CD14-positive monocyte (primary cell): ENCODE measurements at regions not wholly inside any gene's neighbourhood (a gene's known extent, or its start where the extent isn't known, plus 50 kb on each side); places are given as distances from the start of the nearest gene placed in this dataset.
"Not testable (repeated sequence)": the region's sequence is repeated elsewhere in the genome, so short reads cannot be mapped to it uniquely, and the experiment has no call there.

Source experiments
- DNase-seq, 3 donors: peaks; one replicate each; pipeline ENCODE4 v3.0.0-alpha.2; 2011 to 2022
- H2AFZ ChIP-seq: 2 replicates; pipeline ENCODE4 v1.6.0; 2012; ENCODE audit warnings: mild to moderate bottlenecking, low read depth, low read length, inconsistent platforms; ENCODE audit not compliant: insufficient read depth, poor library complexity, severe bottlenecking
- H3K27ac ChIP-seq, 2 donors: 1 replicate in 1 of 2; 2 replicates in 1 of 2; pipeline ENCODE4 v1.5.1; 2012 to 2013; ENCODE audit warnings: low read length in 2 of 2, control low read depth in 1 of 2, inconsistent platforms in 1 of 2, low read depth in 1 of 2, mild to moderate bottlenecking in 1 of 2
- H3K27me3 ChIP-seq, 2 donors: one replicate each; pipeline versions ENCODE4 v1.6.0 to v1.6.1; 2011 to 2013; ENCODE audit warnings: low read length in 2 of 2; ENCODE audit not compliant: control insufficient read depth in 2 of 2, insufficient read depth in 2 of 2
- H3K36me3 ChIP-seq, 2 donors: replicated peaks in 1 of 2; 1 replicate in 1 of 2; 2 replicates in 1 of 2; pipeline versions ENCODE4 v1.5.1 to v1.6.1; 2012 to 2013; ENCODE audit warnings: low read length in 2 of 2, control low read depth in 1 of 2, inconsistent platforms in 1 of 2, mild to moderate bottlenecking in 1 of 2; ENCODE audit not compliant: insufficient read depth in 2 of 2, control insufficient read depth in 1 of 2
- H3K4me1 ChIP-seq, 2 donors: 1 replicate in 1 of 2; 2 replicates in 1 of 2; pipeline versions ENCODE4 v1.5.1 to v1.6.1; 2012 to 2013; ENCODE audit warnings: low read length in 2 of 2, control low read depth in 1 of 2, inconsistent platforms in 1 of 2, mild to moderate bottlenecking in 1 of 2, moderate library complexity in 1 of 2; ENCODE audit not compliant: insufficient read depth in 2 of 2, control insufficient read depth in 1 of 2
- H3K4me2 ChIP-seq: replicated peaks from 2 replicates; pipeline ENCODE3; 2012; ENCODE audit warnings: low read length, moderate library complexity, mild to moderate bottlenecking; ENCODE audit not compliant: poor library complexity, severe bottlenecking; ENCODE audit errors: extremely low read depth
- H3K4me3 ChIP-seq, 3 experiments: fragments of 200-600 bp in 1 of 3; sonication (generic) in 1 of 3; replicated peaks in 1 of 3; 1 replicate in 2 of 3; 2 replicates in 1 of 3; pipeline ENCODE4 v1.5.1; 2011 to 2013; ENCODE audit warnings: low read length in 3 of 3, mild to moderate bottlenecking in 3 of 3, control low read depth in 2 of 3, low read depth in 2 of 3, inconsistent platforms in 1 of 3, moderate library complexity in 1 of 3
- H3K79me2 ChIP-seq: 2 replicates; pipeline ENCODE4 v1.6.0; 2012; ENCODE audit warnings: mild to moderate bottlenecking, control low read depth, inconsistent platforms, low read length, moderate library complexity; ENCODE audit not compliant: insufficient read depth
- H3K9ac ChIP-seq: 2 replicates; pipeline ENCODE4 v1.6.0; 2017; ENCODE audit warnings: low read length, mild to moderate bottlenecking; ENCODE audit not compliant: insufficient read depth, poor library complexity, severe bottlenecking
- H3K9me3 ChIP-seq, 2 donors: replicated peaks in 1 of 2; 1 replicate in 1 of 2; 2 replicates in 1 of 2; pipeline versions ENCODE4 v1.5.1 to v1.6.1; 2012 to 2013; ENCODE audit warnings: low read length in 2 of 2, control low read depth in 1 of 2; ENCODE audit not compliant: control insufficient read depth in 1 of 2, insufficient read depth in 1 of 2
- H4K20me1 ChIP-seq: 2 replicates; pipeline ENCODE4 v1.6.0; 2012; ENCODE audit warnings: mild to moderate bottlenecking, low read length, control low read depth, moderate library complexity; ENCODE audit not compliant: insufficient read depth
- H3K27ac Mint-ChIP-seq, 7 donors: one replicate each; pipeline ENCODE4 v1.8.0; 2020; ENCODE audit warnings: mild to moderate bottlenecking in 7 of 7, mixed read lengths in 7 of 7, moderate library complexity in 6 of 7, inconsistent platforms in 2 of 7
- H3K27me3 Mint-ChIP-seq, 3 donors: one replicate each; pipeline ENCODE4 v1.8.0; 2021 to 2022; ENCODE audit warnings: low read depth in 3 of 3, mild to moderate bottlenecking in 3 of 3, mixed read lengths in 3 of 3, moderate library complexity in 3 of 3, inconsistent platforms in 1 of 3
- H3K36me3 Mint-ChIP-seq, 2 donors: one replicate each; pipeline ENCODE4 v1.8.0; 2020; ENCODE audit warnings: mixed read lengths in 2 of 2, inconsistent platforms in 1 of 2, mild to moderate bottlenecking in 1 of 2
- H3K4me1 Mint-ChIP-seq: one replicate; pipeline ENCODE4 v1.8.0; 2020; ENCODE audit warnings: mild to moderate bottlenecking, mixed read lengths
- H3K4me3 Mint-ChIP-seq, 2 donors: one replicate each; pipeline ENCODE4 v1.8.0; 2020; ENCODE audit warnings: mild to moderate bottlenecking in 2 of 2, mixed read lengths in 2 of 2, moderate library complexity in 1 of 2
- H3K9me3 Mint-ChIP-seq, 7 donors: one replicate each; pipeline ENCODE4 v1.8.0; 2020 to 2022; ENCODE audit warnings: mixed read lengths in 7 of 7, mild to moderate bottlenecking in 6 of 7, moderate library complexity in 6 of 7, inconsistent platforms in 2 of 7
- WGBS: methylation state at CpG from one replicate; pipeline ENCODE4 v1.1.5; 2013; ENCODE audit warnings: missing lambda C conversion rate; ENCODE audit not compliant: insufficient coverage; 5-methylcytosine and 5-hydroxymethylcytosine counted together
- intact Hi-C, 2 donors: fragments of 100-400 bp; cut with micrococcal nuclease; formaldehyde crosslinking; loops; one replicate each; pipeline versions ENCODE4 v1.15.0 to v1.15.1; 2023
- TF ChIP-seq, protein P1 (sequence below): fragments of 200-600 bp; IDR thresholded peaks from one replicate; pipeline ENCODE4 v1.8.0; 2022; ENCODE audit warnings: antibody characterized with exemption, mild to moderate bottlenecking

DNA sequence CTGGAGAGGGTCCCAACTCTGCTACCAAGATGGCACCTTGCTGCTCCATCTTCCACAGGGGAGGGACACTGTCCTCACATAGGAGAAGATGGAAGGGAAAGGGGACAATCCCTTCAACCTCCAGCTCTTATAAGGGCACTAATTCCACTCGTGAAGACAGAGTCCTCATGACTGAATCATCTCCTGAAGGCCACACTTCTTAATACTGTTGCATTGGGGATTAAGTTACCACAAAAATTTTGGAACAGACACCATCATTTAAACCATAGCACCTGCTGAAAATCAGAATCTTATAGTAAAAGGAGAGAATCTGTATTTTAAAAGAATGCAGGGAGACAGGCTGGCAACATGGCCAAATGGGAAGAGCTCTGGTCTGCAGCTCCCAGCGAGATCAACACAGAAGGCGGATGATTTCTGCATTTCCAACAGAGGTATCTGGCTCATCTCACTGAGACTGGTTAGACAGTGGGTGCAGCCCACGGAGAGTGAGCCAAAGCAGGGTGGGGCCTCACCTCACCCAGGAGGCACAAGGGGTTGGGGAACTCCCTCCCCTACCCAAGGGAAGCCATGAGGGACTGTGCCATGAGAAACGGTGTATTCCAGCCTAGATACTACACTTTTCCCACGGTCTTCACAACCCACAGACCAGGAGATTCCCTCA, 69.4 kb upstream of the LIPC start:
- Mint-ChIP-seq H3K4me1 (peaks cover 50% of the 10 kb centered on the region), H3K4me3 (no peak overlapping the region), H3K36me3 (peaks cover 0 to 3% of the 10 kb centered on the region in 2 donors), H3K9me3 (peaks cover 0 to 10% (median 5%) of the 10 kb centered on the region in 7 donors), H3K27ac (peak overlapping the region in 1 of 7 donors; percentile 3), H3K27me3 (no peaks in the 10 kb centered on the region)
- Histone ChIP-seq H3K4me1 (peaks cover 33 to 41% of the 10 kb centered on the region in 2 donors), H3K27ac (no peak overlapping the region), H3K79me2 (no peaks in the 10 kb centered on the region), H3K27me3 (no peaks in the 10 kb centered on the region), H3K4me2 (no peak overlapping the region), H3K9ac (no peak overlapping the region), H4K20me1 (no peaks in the 10 kb centered on the region), H3K4me3 (no peak overlapping the region), H2AFZ (peak overlapping the region; percentile 46), H3K36me3 (no peaks in the 10 kb centered on the region), H3K9me3 (no peaks in the 10 kb centered on the region)
- intact Hi-C loops, result no loop called here
- TF ChIP-seq, protein P1, sequence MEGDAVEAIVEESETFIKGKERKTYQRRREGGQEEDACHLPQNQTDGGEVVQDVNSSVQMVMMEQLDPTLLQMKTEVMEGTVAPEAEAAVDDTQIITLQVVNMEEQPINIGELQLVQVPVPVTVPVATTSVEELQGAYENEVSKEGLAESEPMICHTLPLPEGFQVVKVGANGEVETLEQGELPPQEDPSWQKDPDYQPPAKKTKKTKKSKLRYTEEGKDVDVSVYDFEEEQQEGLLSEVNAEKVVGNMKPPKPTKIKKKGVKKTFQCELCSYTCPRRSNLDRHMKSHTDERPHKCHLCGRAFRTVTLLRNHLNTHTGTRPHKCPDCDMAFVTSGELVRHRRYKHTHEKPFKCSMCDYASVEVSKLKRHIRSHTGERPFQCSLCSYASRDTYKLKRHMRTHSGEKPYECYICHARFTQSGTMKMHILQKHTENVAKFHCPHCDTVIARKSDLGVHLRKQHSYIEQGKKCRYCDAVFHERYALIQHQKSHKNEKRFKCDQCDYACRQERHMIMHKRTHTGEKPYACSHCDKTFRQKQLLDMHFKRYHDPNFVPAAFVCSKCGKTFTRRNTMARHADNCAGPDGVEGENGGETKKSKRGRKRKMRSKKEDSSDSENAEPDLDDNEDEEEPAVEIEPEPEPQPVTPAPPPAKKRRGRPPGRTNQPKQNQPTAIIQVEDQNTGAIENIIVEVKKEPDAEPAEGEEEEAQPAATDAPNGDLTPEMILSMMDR, result no peak
- WGBS, result 63% methylated on average over 5 of the region's 6 CpGs
- DNase-seq, result no peak

DNA sequence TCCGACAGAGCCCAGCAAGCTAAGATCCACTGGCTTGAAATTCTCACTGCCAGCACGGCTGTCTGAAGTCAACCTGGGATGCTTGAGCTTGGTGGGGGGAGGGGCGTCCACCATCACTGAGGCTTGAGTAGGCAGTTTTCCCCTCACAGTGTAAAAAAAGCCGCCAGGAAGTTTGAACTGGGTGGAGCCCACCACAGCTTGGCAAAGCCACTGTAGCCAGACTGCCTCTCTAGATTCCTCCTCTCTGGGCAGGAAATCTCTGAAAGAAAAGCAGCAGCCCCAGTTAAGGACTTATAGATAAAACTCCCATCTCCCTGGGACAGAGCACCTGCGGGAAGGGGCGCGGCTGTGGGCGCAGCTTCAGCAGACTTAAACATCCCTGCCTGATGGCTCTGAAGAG, 68.7 kb upstream of the LIPC start:
- H3K36me3 ChIP-seq, H3K27me3 ChIP-seq, H3K79me2 ChIP-seq, H3K4me2 ChIP-seq, H4K20me1 ChIP-seq, H3K27me3 Mint-ChIP-seq, H3K27ac ChIP-seq, H3K4me3 ChIP-seq, DNase-seq, H3K36me3 Mint-ChIP-seq, H3K27ac Mint-ChIP-seq, intact Hi-C loops, H3K9me3 ChIP-seq, H3K9ac ChIP-seq: not testable (repeated sequence)
- Histone ChIP-seq H2AFZ (peak overlapping the region; percentile 44), H3K4me1 (peaks cover 33 to 41% of the 10 kb centered on the region in 2 donors)
- H3K4me3 Mint-ChIP-seq, result peak overlapping the region in 1 of 2 donors; percentile 28
- H3K4me1 Mint-ChIP-seq, result peaks cover 50% of the 10 kb centered on the region
- 7% methylated on average over 5 of the region's 8 CpGs for WGBS
- peaks cover 0 to 10% (median 5%) of the 10 kb centered on the region in 7 donors for H3K9me3 Mint-ChIP-seq

DNA sequence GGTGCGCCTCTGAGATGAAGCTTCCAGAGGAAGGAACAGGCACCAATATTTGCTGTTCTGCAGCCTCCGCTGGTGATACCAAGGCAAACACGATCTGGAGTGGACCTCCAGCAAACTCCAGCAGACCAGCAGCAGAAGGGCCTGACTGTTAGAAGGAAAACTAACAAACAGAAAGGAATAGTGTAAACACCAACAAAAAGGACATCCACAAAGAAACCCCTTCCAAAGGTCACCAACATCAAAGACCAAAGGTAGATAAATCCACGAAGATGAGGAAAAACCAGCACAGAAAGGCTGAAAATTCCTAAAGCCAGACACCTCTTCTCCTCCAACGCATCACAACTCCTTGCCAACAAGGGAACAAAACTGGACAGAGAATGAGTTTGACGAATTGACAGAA, 68.1 kb upstream of the LIPC start:
- H3K36me3 Mint-ChIP-seq, H3K9me3 ChIP-seq, H3K27ac Mint-ChIP-seq, H3K79me2 ChIP-seq, H3K9ac ChIP-seq, H3K4me3 ChIP-seq, H3K36me3 ChIP-seq, H4K20me1 ChIP-seq, H3K4me3 Mint-ChIP-seq, H3K27me3 ChIP-seq, DNase-seq, H3K27me3 Mint-ChIP-seq, intact Hi-C loops, H3K27ac ChIP-seq, H3K4me2 ChIP-seq: not testable (repeated sequence)
- Histone ChIP-seq H2AFZ (peak overlapping the region; percentile 44), H3K4me1 (peaks cover 33 to 39% of the 10 kb centered on the region in 2 donors)
- peaks cover 0 to 10% (median 5%) of the 10 kb centered on the region in 7 donors for H3K9me3 Mint-ChIP-seq
- peaks cover 50% of the 10 kb centered on the region for H3K4me1 Mint-ChIP-seq
- WGBS, result 97% methylated on average over 3 of the region's 6 CpGs

DNA sequence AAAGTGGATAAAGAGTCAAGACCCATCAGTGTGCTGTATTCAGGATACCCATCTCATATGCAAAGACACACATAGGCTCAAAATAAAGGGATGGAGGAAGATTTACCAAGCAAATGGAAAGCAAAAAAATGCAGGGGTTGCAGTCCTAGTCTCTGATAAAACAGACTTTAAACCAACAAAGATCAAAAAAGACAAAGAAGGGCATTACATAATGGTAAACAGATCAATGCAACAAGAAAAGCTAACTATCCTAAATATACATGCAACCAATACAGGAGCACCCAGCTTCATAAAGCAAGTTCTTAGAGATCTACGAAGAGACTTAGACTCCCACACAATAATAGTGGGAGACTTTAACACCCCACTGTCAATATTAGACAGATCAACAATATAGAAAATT, 66.7 kb upstream of the LIPC start:
- H3K27ac Mint-ChIP-seq, H3K36me3 ChIP-seq, H3K79me2 ChIP-seq, H3K27ac ChIP-seq, intact Hi-C loops, H3K36me3 Mint-ChIP-seq, H3K9me3 ChIP-seq, H2AFZ ChIP-seq, H3K4me2 ChIP-seq, H3K9ac ChIP-seq, H3K27me3 ChIP-seq, H3K4me3 ChIP-seq, DNase-seq, H3K27me3 Mint-ChIP-seq, H4K20me1 ChIP-seq, H3K4me3 Mint-ChIP-seq: not testable (repeated sequence)
- peaks cover 0 to 12% (median 5%) of the 10 kb centered on the region in 7 donors for H3K9me3 Mint-ChIP-seq
- peaks cover 55% of the 10 kb centered on the region for H3K4me1 Mint-ChIP-seq
- WGBS, result no CpG with 5 or more reads among the region's 1 CpG
- peaks cover 33 to 43% of the 10 kb centered on the region in 2 donors for H3K4me1 ChIP-seq
